HPDE6-E6E7 (cell line): ENCODE measurements at regions not wholly inside any gene's neighbourhood (a gene's known extent, or its start where the extent isn't known, plus 50 kb on each side); places are given as distances from the start of the nearest gene placed in this dataset.
"Not testable (repeated sequence)": the region's sequence is repeated elsewhere in the genome, so short reads cannot be mapped to it uniquely, and the experiment has no call there.

Experiments
- DNase-seq: peaks from one replicate; pipeline ENCODE4 v3.0.0; 2011; ENCODE audit warnings: missing footprints; ENCODE audit errors: extremely low spot score

DNA sequence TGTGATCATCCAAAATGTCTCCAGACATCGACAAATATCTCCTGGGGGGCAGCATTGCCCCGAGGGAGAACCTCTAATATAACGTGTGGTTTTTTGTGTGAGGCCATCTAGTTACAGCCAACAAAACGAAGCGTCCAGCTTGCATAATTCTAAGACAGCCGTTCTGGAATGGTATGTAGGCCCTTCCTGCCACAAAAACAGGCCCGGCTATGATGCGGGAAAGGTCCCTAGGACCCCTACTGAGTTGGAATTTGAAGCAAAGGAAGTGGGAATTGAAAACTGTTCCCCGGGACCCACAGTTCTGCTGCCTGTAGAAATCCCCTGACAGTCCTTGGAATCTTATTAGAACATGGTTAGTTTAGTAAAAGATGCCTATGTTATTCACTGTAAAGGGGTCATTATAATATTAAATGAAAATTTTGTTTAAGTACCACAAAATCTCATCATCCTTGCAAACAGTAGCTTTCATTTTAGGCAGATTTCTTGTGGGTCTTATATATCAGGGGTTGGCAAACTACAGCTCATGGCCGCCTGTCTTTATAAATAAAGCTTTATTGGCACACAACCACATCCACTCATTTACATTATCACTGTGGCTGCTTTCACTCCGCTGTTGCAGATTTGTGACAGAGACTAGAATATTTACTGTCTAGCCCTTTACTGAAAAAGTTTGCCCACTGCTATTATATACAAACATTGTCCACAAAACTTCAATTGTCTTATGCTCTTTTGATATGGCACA lies 70.7 kb downstream of the MSX2 start:
- DNase-seq = no peak

DNA sequence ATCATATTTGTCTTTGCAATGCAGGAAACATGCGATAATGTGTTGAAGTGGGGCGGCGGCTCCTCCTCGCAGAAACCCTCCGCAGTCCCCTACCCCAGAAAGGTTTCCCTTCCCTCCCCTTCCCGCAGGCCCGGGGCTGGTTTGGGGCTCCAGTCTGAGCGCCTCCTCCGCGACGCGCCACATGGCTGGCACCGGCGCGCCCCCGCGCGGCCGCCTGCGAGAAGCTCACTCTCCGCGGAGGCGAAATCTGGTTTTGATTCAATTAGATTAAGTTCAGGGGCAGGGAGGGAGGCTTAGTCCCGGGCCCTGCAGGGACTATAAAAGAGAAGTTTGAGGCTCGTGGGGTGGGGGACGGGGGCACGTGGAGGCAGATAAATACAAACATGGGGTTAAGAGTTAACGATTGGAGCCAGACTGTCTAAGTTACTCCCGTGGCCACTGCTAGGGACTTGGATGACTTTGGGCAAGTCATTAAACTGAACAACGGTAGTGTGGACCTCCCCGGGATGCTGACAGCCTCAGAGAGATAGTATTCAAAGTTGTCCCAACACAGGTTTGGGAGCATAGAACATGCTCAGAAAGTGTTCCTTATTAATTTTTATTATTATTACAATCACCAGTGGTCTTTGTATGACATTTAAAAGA lies 69.4 kb downstream of the MSX2 start:
- peak; percentile 12 for DNase-seq

DNA sequence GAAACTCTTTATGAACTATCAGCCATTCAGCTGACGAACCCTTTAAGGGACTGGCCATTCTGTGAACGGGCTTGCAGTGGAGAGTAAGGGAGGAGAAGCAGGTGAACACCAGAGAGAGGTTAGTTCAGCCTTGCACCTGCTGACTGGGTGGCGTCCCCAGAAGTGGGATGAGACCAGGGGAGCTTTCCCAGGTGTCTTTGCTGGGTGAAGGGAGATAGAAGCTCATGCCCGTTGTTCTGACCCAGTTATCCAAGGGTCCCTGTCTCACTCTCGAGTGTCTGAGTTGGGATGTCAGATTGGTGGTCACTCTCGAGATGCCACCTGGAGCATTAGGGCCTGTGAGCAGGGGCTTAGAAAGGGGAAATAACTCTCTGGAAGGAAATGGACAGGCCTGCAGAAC lies 68.7 kb downstream of the MSX2 start:
- DNase-seq = no peak

DNA sequence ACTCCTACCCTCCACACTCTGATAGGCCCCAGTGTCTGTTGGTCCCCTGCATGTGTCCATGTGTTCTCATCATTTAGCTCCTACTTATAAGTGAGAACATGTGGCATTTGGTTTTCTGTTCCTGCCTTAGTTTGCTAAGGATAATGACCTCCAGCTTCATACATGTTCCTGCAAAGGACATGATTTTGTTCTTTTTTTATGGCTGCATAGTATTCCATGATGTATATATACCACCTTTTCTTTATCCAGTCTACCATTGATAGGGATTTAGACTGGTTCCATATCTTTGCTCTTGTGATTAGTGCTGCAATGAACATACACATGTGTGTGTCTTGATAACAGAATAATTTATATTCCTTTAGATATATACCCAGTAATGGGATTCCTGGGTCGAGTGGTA lies 67.9 kb downstream of the MSX2 start:
- DNase-seq = not testable (repeated sequence)

DNA sequence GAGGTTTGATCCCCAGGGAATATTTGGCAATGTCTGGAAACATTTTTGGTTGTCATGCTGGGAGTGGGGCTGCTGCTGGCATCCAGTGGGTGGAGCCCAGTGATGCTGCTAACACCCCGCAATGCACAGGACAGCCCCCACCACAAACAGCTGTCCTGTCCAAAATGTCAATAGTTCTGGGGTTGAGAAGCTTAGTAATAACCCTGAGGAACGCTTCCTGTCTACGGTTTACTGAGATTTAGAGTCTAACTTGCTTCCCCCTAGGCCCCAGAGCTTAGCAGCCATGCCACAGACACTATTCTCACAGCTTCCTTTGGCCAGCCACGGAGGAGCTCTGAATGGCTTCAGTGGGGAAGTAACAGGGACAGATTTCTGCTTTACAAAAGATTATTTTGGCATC lies 66.5 kb downstream of the MSX2 start:
- DNase-seq = no peak

DNA sequence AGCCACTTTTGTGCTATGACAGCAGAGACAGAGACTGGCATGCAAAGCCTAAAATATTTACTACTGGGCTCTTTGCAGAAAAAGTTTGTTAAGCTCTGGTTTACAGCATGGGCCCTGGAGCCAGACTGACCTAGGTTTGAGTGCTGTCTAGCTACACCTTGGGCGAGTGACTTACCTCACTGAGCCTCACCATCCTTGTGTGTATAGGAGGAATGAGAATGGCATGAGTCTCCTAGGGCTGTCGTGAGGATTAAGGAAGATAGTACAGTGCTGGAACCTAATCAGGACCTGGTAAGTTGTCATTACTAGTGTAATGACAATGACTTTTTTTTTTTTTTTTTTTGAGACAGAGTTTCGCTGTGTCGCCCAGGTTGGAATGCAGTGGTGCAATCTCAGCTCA lies 65.2 kb downstream of the MSX2 start:
- no peak for DNase-seq

DNA sequence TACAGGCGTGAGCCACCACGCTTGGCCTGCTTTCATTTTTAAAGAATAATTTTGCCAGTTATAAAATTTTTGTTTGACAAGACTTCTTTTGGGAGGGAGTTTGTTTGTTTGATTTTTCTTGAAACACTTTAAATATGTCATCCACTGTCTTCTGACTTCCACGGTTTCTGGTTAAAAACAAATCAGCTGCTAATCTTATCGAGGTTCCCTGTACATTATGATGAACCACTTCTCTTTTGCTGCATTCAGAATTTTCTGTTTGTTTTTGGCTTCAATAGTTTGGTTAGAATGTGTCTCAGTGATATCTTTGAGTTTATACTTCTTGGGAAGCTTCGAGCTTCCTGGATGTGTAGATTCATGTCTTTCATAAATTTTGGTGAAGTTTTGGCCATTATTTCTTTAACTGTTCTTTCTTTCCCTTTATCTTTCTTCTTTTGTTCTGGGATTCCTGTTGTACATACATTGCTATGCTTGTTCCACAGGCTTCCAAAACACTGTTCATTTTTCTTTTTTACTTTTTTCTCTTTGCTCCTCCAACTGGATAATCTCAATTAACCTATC lies 60.8 kb downstream of the MSX2 start:
- no peak for DNase-seq
